ENCODE measurements at regions not wholly inside any gene's neighbourhood (a gene's known extent, or its start where the extent isn't known, plus 50 kb on each side); places are given as distances from the start of the nearest gene placed in this dataset.

GRCh38 chr7:80313716-80314115 is 179.1 kb downstream of the GNAI1 start:
- no peaks in the 10 kb centered on the region for H3K36me3 ChIP-seq (ENCODE audit: control insufficient read depth, insufficient read depth, low read length)
- no peaks in the 10 kb centered on the region for H3K9me3 ChIP-seq (ENCODE audit: control insufficient read depth, low read depth, low read length)
- no peaks in the 10 kb centered on the region for H3K27me3 ChIP-seq (ENCODE audit: control insufficient read depth, insufficient read depth, low read length)
- WGBS (ENCODE audit: insufficient coverage, low lambda C conversion rate) = no CpG with 5 or more reads among the region's 3 CpGs
- no peak for DNase-seq
- peaks cover 16% of the 10 kb centered on the region for H3K4me1 ChIP-seq (ENCODE audit: control insufficient read depth, insufficient read depth, low read length)
- H3K27ac ChIP-seq (ENCODE audit: low read length) = no peak overlapping the region
- H3K4me3 ChIP-seq (ENCODE audit: low read length) = no peak overlapping the region

- H3K4me1 ChIP-seq (ENCODE audit: control insufficient read depth, insufficient read depth, low read length) = peaks cover 16% of the 10 kb centered on the region
- H3K9me3 ChIP-seq (ENCODE audit: control insufficient read depth, low read depth, low read length) = no peaks in the 10 kb centered on the region
- H3K36me3 ChIP-seq (ENCODE audit: control insufficient read depth, insufficient read depth, low read length) = no peaks in the 10 kb centered on the region
- no peaks in the 10 kb centered on the region for H3K27me3 ChIP-seq (ENCODE audit: control insufficient read depth, insufficient read depth, low read length)
- H3K4me3 ChIP-seq (ENCODE audit: low read length) = no peak overlapping the region
- no CpG with 5 or more reads among the region's 6 CpGs for WGBS (ENCODE audit: insufficient coverage, low lambda C conversion rate)
- no peak for DNase-seq
- no peak overlapping the region for H3K27ac ChIP-seq (ENCODE audit: low read length)
Observed at GRCh38 chr7:80313067-80313626, 178.5 kb downstream of the GNAI1 start.

GRCh38 chr7:80312139-80312661 is 177.6 kb downstream of the GNAI1 start:
- Histone ChIP-seq H3K27me3 (ENCODE audit: control insufficient read depth, insufficient read depth, low read length) (no peaks in the 10 kb centered on the region), H3K27ac (ENCODE audit: low read length) (peak overlapping the region; percentile 24)
- no CpG with 5 or more reads among the region's 5 CpGs for WGBS (ENCODE audit: insufficient coverage, low lambda C conversion rate)

GRCh38 chr7:80311313-80311712 is 176.7 kb downstream of the GNAI1 start:
- Histone ChIP-seq H3K27ac (ENCODE audit: low read length) (no peak overlapping the region), H3K36me3 (ENCODE audit: control insufficient read depth, insufficient read depth, low read length) (no peaks in the 10 kb centered on the region)
- WGBS (ENCODE audit: insufficient coverage, low lambda C conversion rate) = 40% methylated on average over 1 of the region's 2 CpGs

More at GRCh38 chr7:80312139-80312661, 177.6 kb downstream of the GNAI1 start:
- Histone ChIP-seq H3K4me3 (ENCODE audit: low read length) (no peak overlapping the region), H3K9me3 (ENCODE audit: control insufficient read depth, low read depth, low read length) (no peaks in the 10 kb centered on the region), H3K4me1 (ENCODE audit: control insufficient read depth, insufficient read depth, low read length) (peaks cover 9% of the 10 kb centered on the region), H3K36me3 (ENCODE audit: control insufficient read depth, insufficient read depth, low read length) (no peaks in the 10 kb centered on the region)
- peak; percentile 54 to 75 for DNase-seq

GRCh38 chr7:80309971-80310549 is 175.4 kb downstream of the GNAI1 start:
- Histone ChIP-seq H3K9me3 (ENCODE audit: control insufficient read depth, low read depth, low read length) (no peaks in the 10 kb centered on the region), H3K36me3 (ENCODE audit: control insufficient read depth, insufficient read depth, low read length) (no peaks in the 10 kb centered on the region), H3K4me1 (ENCODE audit: control insufficient read depth, insufficient read depth, low read length) (peaks cover 5% of the 10 kb centered on the region), H3K27me3 (ENCODE audit: control insufficient read depth, insufficient read depth, low read length) (no peaks in the 10 kb centered on the region), H3K4me3 (ENCODE audit: low read length) (no peak overlapping the region), H3K27ac (ENCODE audit: low read length) (no peak overlapping the region)
- no CpG with 5 or more reads among the region's 4 CpGs for WGBS (ENCODE audit: insufficient coverage, low lambda C conversion rate)
- DNase-seq = no peak

More at GRCh38 chr7:80311313-80311712, 176.7 kb downstream of the GNAI1 start:
- Histone ChIP-seq H3K4me1 (ENCODE audit: control insufficient read depth, insufficient read depth, low read length) (peaks cover 5% of the 10 kb centered on the region), H3K4me3 (ENCODE audit: low read length) (no peak overlapping the region), H3K27me3 (ENCODE audit: control insufficient read depth, insufficient read depth, low read length) (no peaks in the 10 kb centered on the region), H3K9me3 (ENCODE audit: control insufficient read depth, low read depth, low read length) (no peaks in the 10 kb centered on the region)
- no peak for DNase-seq

GRCh38 chr7:80309377-80309776 is 174.7 kb downstream of the GNAI1 start:
- Histone ChIP-seq H3K36me3 (ENCODE audit: control insufficient read depth, insufficient read depth, low read length) (no peaks in the 10 kb centered on the region), H3K27me3 (ENCODE audit: control insufficient read depth, insufficient read depth, low read length) (no peaks in the 10 kb centered on the region), H3K4me1 (ENCODE audit: control insufficient read depth, insufficient read depth, low read length) (peaks cover 5% of the 10 kb centered on the region), H3K27ac (ENCODE audit: low read length) (no peak overlapping the region), H3K4me3 (ENCODE audit: low read length) (no peak overlapping the region), H3K9me3 (ENCODE audit: control insufficient read depth, low read depth, low read length) (no peaks in the 10 kb centered on the region)
- WGBS (ENCODE audit: insufficient coverage, low lambda C conversion rate) = no CpG with 5 or more reads among the region's 3 CpGs
- no peak for DNase-seq

GRCh38 chr7:80307227-80307856 is 172.7 kb downstream of the GNAI1 start:
- no peak overlapping the region for H3K27ac ChIP-seq (ENCODE audit: low read length)
- DNase-seq = no peak
- no peak overlapping the region for H3K4me3 ChIP-seq (ENCODE audit: low read length)
- H3K9me3 ChIP-seq (ENCODE audit: control insufficient read depth, low read depth, low read length) = no peaks in the 10 kb centered on the region
- no peaks in the 10 kb centered on the region for H3K36me3 ChIP-seq (ENCODE audit: control insufficient read depth, insufficient read depth, low read length)
- no CpG with 5 or more reads among the region's 2 CpGs for WGBS (ENCODE audit: insufficient coverage, low lambda C conversion rate)
- H3K27me3 ChIP-seq (ENCODE audit: control insufficient read depth, insufficient read depth, low read length) = no peaks in the 10 kb centered on the region
- H3K4me1 ChIP-seq (ENCODE audit: control insufficient read depth, insufficient read depth, low read length) = peaks cover 3% of the 10 kb centered on the region

- Histone ChIP-seq H3K9me3 (ENCODE audit: control insufficient read depth, low read depth, low read length) (no peaks in the 10 kb centered on the region), H3K4me1 (ENCODE audit: control insufficient read depth, insufficient read depth, low read length) (no peaks in the 10 kb centered on the region), H3K36me3 (ENCODE audit: control insufficient read depth, insufficient read depth, low read length) (no peaks in the 10 kb centered on the region), H3K4me3 (ENCODE audit: low read length) (no peak overlapping the region), H3K27ac (ENCODE audit: low read length) (no peak overlapping the region), H3K27me3 (ENCODE audit: control insufficient read depth, insufficient read depth, low read length) (no peaks in the 10 kb centered on the region)
- 92% methylated on average over 2 of the region's 2 CpGs for WGBS (ENCODE audit: insufficient coverage, low lambda C conversion rate)
- no peak for DNase-seq
Observed at GRCh38 chr7:80303315-80303714, 168.7 kb downstream of the GNAI1 start.

- Histone ChIP-seq H3K4me1 (ENCODE audit: control insufficient read depth, insufficient read depth, low read length) (no peaks in the 10 kb centered on the region), H3K36me3 (ENCODE audit: control insufficient read depth, insufficient read depth, low read length) (no peaks in the 10 kb centered on the region), H3K27me3 (ENCODE audit: control insufficient read depth, insufficient read depth, low read length) (no peaks in the 10 kb centered on the region), H3K4me3 (ENCODE audit: low read length) (no peak overlapping the region), H3K27ac (ENCODE audit: low read length) (no peak overlapping the region), H3K9me3 (ENCODE audit: control insufficient read depth, low read depth, low read length) (no peaks in the 10 kb centered on the region)
- no peak for DNase-seq
- WGBS (ENCODE audit: insufficient coverage, low lambda C conversion rate) = 100% methylated on average over 1 of the region's 2 CpGs
Observed at GRCh38 chr7:80302636-80303035, 168.0 kb downstream of the GNAI1 start.

GRCh38 chr7:80302078-80302477 is 167.4 kb downstream of the GNAI1 start:
- Histone ChIP-seq H3K9me3 (ENCODE audit: control insufficient read depth, low read depth, low read length) (no peaks in the 10 kb centered on the region), H3K4me1 (ENCODE audit: control insufficient read depth, insufficient read depth, low read length) (no peaks in the 10 kb centered on the region), H3K4me3 (ENCODE audit: low read length) (no peak overlapping the region), H3K36me3 (ENCODE audit: control insufficient read depth, insufficient read depth, low read length) (no peaks in the 10 kb centered on the region), H3K27ac (ENCODE audit: low read length) (no peak overlapping the region), H3K27me3 (ENCODE audit: control insufficient read depth, insufficient read depth, low read length) (no peaks in the 10 kb centered on the region)
- no peak for DNase-seq
- no CpG with 5 or more reads among the region's 5 CpGs for WGBS (ENCODE audit: insufficient coverage, low lambda C conversion rate)
